Esophagus muscularis mucosa (tissue), 3 donors: ENCODE measurements at regions not wholly inside any gene's neighbourhood (a gene's known extent, or its start where the extent isn't known, plus 50 kb on each side); places are given as distances from the start of the nearest gene placed in this dataset.
"Not testable (repeated sequence)": the region's sequence is repeated elsewhere in the genome, so short reads cannot be mapped to it uniquely, and the experiment has no call there.

ENCODE experiments used
- POLR2A ChIP-seq: fragments of 450-650 bp; IDR thresholded peaks from one replicate; pipeline ENCODE4 v1.6.1; 2017; ENCODE audit warnings: antibody characterized with exemption, moderate library complexity, mild to moderate bottlenecking, low read depth
- TF ChIP-seq, protein P1 (sequence below), 3 experiments: fragments of 200-600 bp in 2 of 3; fragments of 450-650 bp in 1 of 3; sonication (generic) in 2 of 3; IDR thresholded peaks; one replicate each; pipeline ENCODE4 v1.5.1; 2017 to 2019; ENCODE audit warnings: antibody characterized with exemption in 3 of 3, mild to moderate bottlenecking in 2 of 3, moderate library complexity in 1 of 3

DNA sequence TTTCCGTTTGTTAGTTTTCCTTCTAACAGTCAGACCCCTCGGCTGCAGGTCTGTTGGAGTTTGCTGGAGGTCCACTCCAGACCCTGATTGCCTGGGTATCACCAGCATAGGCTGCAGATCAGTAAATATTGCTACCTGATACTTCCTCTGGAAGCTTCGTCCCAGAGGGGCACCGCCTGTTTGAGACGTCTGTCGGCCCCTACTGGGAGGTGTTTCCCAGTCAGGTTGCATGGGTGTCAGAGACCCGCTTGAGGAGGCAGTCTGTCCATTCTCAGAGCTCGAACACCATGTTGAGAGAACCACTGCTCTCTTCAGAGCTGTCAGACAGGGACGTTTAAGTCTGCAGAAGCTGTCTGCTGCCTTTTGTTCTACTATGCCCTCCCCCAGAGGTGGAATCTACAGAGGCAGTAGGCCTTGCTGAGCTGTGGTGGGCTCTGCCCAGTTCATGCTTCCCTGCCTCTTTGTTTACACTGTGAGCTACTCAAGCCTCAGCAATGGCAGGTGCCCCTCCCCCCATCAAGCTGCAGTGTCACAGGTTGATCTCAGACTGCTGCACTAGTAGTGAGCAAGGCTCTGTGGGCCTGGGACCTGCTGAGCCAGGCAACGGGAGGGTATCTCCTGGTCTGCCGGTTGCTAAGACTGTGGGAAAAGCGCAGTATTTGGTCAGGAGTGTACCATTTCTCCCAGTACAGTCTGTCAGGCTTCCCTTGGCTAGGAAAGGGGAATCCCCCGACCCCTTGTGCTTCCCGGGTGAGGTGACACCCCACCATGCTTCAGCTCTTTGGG, 74.4 kb upstream of the TOP3B start:
- not testable (repeated sequence) for TF ChIP-seq POLR2A
- TF ChIP-seq, protein P1, sequence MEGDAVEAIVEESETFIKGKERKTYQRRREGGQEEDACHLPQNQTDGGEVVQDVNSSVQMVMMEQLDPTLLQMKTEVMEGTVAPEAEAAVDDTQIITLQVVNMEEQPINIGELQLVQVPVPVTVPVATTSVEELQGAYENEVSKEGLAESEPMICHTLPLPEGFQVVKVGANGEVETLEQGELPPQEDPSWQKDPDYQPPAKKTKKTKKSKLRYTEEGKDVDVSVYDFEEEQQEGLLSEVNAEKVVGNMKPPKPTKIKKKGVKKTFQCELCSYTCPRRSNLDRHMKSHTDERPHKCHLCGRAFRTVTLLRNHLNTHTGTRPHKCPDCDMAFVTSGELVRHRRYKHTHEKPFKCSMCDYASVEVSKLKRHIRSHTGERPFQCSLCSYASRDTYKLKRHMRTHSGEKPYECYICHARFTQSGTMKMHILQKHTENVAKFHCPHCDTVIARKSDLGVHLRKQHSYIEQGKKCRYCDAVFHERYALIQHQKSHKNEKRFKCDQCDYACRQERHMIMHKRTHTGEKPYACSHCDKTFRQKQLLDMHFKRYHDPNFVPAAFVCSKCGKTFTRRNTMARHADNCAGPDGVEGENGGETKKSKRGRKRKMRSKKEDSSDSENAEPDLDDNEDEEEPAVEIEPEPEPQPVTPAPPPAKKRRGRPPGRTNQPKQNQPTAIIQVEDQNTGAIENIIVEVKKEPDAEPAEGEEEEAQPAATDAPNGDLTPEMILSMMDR (IDR thresholded peaks at IDR 0.05): not testable (repeated sequence)
